ENCODE measurements at regions not wholly inside any gene's neighbourhood (a gene's known extent, or its start where the extent isn't known, plus 50 kb on each side); places are given as distances from the start of the nearest gene placed in this dataset.
"Not testable (repeated sequence)": the region's sequence is repeated elsewhere in the genome, so short reads cannot be mapped to it uniquely, and the experiment has no call there.

- in situ Hi-C loops (cut with HindIII; ENCODE audit: low pct_unique_long_range_greater_than_20kb, low sequenced_read_pairs): no loop called here
- DNase-seq (ENCODE audit: low read depth, low spot score): no peak
Observed at GRCh38 chr11:29200791-29201562, 815.9 kb downstream of the KCNA4 start.

GRCh38 chr11:29190313-29190712 is 826.5 kb downstream of the KCNA4 start:
- in situ Hi-C loops (cut with HindIII; ENCODE audit: low pct_unique_long_range_greater_than_20kb, low sequenced_read_pairs): no loop called here
- no peak for DNase-seq (ENCODE audit: low read depth, low spot score)

- DNase-seq (ENCODE audit: low read depth, low spot score): no peak
- in situ Hi-C loops (cut with HindIII; ENCODE audit: low pct_unique_long_range_greater_than_20kb, low sequenced_read_pairs): no loop called here
Observed at GRCh38 chr11:29187215-29187614, 829.6 kb downstream of the KCNA4 start.

GRCh38 chr11:29184939-29185890 is 831.6 kb downstream of the KCNA4 start:
- in situ Hi-C loops (cut with HindIII; ENCODE audit: low pct_unique_long_range_greater_than_20kb, low sequenced_read_pairs): no loop called here
- DNase-seq (ENCODE audit: low read depth, low spot score): peak; percentile 35

GRCh38 chr11:29183301-29183700 is 833.5 kb downstream of the KCNA4 start:
- in situ Hi-C loops (cut with HindIII; ENCODE audit: low pct_unique_long_range_greater_than_20kb, low sequenced_read_pairs): no loop called here
- no peak for DNase-seq (ENCODE audit: low read depth, low spot score)

- in situ Hi-C loops (cut with HindIII; ENCODE audit: low pct_unique_long_range_greater_than_20kb, low sequenced_read_pairs): no loop called here
- DNase-seq (ENCODE audit: low read depth, low spot score): peak; percentile 83
Observed at GRCh38 chr11:29173660-29174062, 843.2 kb downstream of the KCNA4 start.

- DNase-seq (ENCODE audit: low read depth, low spot score): no peak
- in situ Hi-C loops (cut with HindIII; ENCODE audit: low pct_unique_long_range_greater_than_20kb, low sequenced_read_pairs): no loop called here
Observed at GRCh38 chr11:29171360-29171950, 845.4 kb downstream of the KCNA4 start.

- DNase-seq (ENCODE audit: low read depth, low spot score): no peak
- in situ Hi-C loops (cut with HindIII; ENCODE audit: low pct_unique_long_range_greater_than_20kb, low sequenced_read_pairs): no loop called here
Observed at GRCh38 chr11:29166306-29166705, 850.5 kb downstream of the KCNA4 start.

- no peak for DNase-seq (ENCODE audit: low read depth, low spot score)
- in situ Hi-C loops (cut with HindIII; ENCODE audit: low pct_unique_long_range_greater_than_20kb, low sequenced_read_pairs): no loop called here
Observed at GRCh38 chr11:29163231-29163630, 853.6 kb downstream of the KCNA4 start.

GRCh38 chr11:29162491-29162890 is 854.3 kb downstream of the KCNA4 start:
- DNase-seq (ENCODE audit: low read depth, low spot score): no peak
- in situ Hi-C loops (cut with HindIII; ENCODE audit: low pct_unique_long_range_greater_than_20kb, low sequenced_read_pairs): no loop called here

GRCh38 chr11:29161191-29161590 is 855.6 kb downstream of the KCNA4 start:
- no peak for DNase-seq (ENCODE audit: low read depth, low spot score)
- in situ Hi-C loops (cut with HindIII; ENCODE audit: low pct_unique_long_range_greater_than_20kb, low sequenced_read_pairs): no loop called here

GRCh38 chr11:29159552-29160465 is 857.0 kb downstream of the KCNA4 start:
- peak; percentile 81 for DNase-seq (ENCODE audit: low read depth, low spot score)
- in situ Hi-C loops (cut with HindIII; ENCODE audit: low pct_unique_long_range_greater_than_20kb, low sequenced_read_pairs): no loop called here

GRCh38 chr11:29153078-29153477 is 863.8 kb downstream of the KCNA4 start:
- DNase-seq (ENCODE audit: low read depth, low spot score): no peak
- in situ Hi-C loops (cut with HindIII; ENCODE audit: low pct_unique_long_range_greater_than_20kb, low sequenced_read_pairs): no loop called here

- DNase-seq (ENCODE audit: low read depth, low spot score); in situ Hi-C loops (cut with HindIII; ENCODE audit: low pct_unique_long_range_greater_than_20kb, low sequenced_read_pairs): not testable (repeated sequence)
Observed at GRCh38 chr11:29142573-29142972, 874.3 kb downstream of the KCNA4 start.

- DNase-seq (ENCODE audit: low read depth, low spot score): no peak
- in situ Hi-C loops (cut with HindIII; ENCODE audit: low pct_unique_long_range_greater_than_20kb, low sequenced_read_pairs): no loop called here
Observed at GRCh38 chr11:29135504-29135903, 881.3 kb downstream of the KCNA4 start.

- DNase-seq (ENCODE audit: low read depth, low spot score): no peak
- in situ Hi-C loops (cut with HindIII; ENCODE audit: low pct_unique_long_range_greater_than_20kb, low sequenced_read_pairs): no loop called here
Observed at GRCh38 chr11:29131055-29131454, 885.8 kb downstream of the KCNA4 start.

- in situ Hi-C loops (cut with HindIII; ENCODE audit: low pct_unique_long_range_greater_than_20kb, low sequenced_read_pairs): no loop called here
- DNase-seq (ENCODE audit: low read depth, low spot score): peak; percentile 35
Observed at GRCh38 chr11:29129844-29130243, 887.0 kb downstream of the KCNA4 start.

All from SK-MEL-5 (cell line).